Middle frontal gyrus (tissue), 1 donor: ENCODE measurements at regions not wholly inside any gene's neighbourhood (a gene's known extent, or its start where the extent isn't known, plus 50 kb on each side); places are given as distances from the start of the nearest gene placed in this dataset.

Experiments used
- DNase-seq: peaks from one replicate; pipeline ENCODE4 v3.0.0-alpha.2; 2015; ENCODE audit warnings: low spot score; ENCODE audit errors: extremely low spot score

DNA sequence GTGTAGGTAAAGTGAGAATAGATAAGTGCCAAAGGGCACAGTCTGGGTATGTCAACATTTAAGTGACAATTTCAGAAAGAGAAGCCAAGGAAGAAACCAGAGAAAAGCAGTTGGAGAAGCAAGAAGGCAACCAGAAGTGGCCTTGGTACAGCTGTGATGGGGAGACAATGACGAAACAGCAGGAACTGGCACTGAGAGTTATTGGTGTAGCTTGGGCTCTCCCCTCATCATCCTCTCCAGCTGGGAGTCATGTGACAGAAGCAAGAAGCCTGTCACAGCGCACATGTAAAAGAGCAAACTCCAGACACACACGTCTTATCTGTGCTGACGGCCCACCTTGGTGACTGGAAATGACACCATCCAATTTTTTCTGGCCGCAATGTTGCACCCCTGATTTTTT lies 203.3 kb upstream of the NUDT4 start:
- DNase-seq, result no peak

DNA sequence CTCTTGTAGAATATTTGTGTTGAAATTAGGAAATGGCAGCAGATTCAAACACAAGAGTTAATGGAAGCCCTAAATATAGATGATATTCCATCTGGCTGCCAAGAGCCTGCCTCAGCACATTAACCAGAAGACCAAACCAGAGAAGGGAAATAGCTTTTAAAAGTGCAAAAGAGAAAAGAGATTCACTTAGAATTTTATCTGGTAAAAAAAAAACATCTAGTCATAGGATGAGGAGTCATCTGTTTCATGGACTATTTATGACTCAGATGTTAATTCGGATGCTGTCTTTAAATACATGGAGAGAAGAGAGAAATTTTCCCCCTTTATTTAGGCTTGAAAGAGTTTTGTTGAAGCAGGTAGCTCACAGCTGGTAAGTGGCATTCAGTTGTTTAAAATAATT lies 201.6 kb upstream of the NUDT4 start:
- DNase-seq, result no peak

DNA sequence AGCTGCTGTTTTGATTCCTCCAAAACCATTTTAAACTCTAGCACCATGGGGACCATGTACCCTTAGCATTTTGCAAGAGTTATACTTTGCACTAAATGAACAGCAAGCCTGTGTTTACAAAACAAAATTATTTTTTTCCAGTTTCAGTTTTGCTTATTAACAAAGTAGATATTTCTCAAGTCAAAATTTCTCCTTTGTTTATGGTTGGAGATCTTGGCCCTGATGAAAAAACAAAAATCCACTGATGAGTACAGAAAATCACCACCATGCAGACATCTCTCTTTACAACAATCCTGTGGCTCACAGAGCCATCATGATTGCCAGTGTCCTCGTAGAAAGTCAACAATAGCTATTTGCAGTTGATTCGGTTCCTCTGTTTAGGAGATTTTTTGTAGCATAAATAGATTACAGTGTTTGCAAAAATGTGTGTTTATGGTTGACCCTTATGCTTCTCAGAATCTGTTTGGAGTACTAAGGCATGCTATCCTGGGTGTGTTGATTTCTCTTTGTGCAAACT lies 201.1 kb upstream of the NUDT4 start:
- no peak for DNase-seq

DNA sequence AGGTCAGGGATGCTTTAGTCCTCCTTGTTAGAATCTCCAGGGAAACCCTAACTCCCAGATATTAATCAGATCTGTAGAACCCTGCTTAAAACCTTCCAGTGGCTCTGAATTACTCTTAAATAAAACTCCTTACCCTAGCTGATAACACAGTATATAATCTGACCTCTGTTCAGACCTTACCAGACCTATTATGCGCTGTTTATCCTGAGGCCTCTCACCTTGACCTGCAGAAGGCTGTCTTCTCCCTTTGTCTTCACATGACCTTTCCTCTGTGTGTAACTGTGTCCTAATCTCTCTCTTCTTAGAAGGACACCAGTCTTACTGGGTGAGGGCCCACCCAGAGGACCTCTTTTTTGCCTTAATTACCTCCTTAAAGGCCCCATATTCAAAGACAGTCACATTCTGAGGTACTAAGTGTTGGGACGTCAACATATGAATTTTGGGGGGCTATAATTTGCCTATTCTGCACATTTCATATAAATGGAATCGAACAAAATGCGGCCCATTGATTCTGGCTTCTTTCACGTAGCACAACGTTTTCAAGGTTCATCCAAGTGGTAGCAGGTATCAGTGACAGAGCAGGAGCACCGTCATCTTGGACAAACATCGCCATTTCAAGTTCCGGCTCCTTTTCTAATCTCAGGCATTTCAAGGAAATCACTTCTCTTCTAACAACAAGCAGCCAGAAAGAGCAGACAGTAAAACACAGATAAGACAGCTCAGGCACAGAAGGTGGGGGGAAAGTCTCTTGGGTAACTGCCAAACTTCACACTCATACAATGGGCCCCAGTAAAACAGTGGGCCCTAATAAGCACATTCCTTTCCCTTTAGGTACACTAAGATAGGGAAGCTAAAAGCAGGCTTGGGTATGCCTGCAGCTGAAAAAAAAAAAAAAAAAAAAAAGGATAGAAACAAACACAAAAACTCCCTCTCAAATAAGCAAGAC lies 200.2 kb upstream of the NUDT4 start:
- no peak for DNase-seq

DNA sequence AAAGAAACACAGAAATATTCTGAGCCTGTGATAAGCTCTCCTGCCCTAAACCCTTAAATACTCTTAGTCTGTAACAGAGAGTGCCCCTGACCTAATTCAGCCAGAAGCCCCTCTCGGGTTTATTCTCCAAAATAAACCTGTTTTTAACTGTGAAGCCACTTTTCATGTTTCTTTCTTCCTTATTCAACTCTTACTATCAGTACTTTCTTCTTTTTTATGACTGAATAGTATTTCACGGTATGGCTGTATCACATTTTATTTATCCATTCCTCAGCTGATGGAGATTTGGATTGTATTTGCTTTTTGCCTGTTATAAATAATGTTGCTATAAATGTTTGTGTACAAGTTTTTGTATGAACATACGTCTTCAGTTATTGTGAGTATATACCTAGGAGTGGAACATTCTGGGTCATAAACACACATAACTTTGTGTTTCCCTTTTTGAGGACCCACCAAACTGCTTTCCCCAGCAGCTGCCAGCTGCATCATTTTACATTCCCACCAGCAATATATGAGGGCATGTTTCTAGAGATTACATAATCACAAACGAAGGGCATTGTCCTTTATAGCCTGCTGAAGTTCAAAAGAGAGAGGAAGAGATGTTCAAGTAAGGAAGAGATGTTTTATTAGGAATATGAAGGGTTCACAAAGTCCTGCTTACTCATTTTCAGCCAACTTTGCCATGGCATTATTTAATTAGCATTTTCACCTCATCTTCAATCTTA lies 199.4 kb upstream of the NUDT4 start:
- DNase-seq, result no peak

DNA sequence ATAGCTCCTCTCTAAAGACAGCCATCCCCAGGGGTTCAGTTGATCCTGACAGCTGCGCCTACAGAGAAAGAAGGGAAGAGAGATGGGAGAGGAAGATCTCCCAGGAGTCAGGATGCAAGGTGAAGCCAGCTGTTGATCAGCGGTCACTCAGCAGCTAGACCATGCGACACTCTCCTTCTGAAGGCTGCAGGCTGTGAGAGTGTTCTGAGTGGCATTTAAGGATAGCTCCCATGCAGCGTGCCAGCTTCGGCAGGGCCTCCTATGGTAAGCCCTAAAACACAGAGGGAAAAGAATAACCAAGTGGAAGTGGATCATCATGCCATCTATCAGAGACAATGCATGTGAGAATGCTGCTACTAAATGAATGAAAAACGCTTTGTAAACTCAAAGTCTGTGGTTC lies 197.9 kb upstream of the NUDT4 start:
- DNase-seq, result no peak

DNA sequence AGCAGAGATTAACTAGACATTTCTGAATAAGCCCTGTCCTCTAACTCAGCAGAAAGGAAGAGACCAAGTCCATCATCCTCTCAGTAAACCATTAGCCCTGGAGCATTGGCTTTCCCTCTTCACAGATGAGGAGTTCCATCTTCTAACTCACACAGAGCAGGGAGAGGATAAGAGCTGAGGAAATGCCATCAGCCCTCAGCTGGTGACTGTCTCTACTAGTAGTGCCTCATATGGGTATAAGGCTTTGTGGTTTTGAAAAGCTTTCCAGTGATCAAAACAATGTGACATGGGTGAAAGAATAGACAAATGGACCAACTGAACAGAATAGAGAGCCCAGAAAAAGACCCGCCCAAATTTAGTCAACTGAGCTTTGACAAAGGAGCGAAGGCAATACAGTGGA lies 197.2 kb upstream of the NUDT4 start:
- no peak for DNase-seq

DNA sequence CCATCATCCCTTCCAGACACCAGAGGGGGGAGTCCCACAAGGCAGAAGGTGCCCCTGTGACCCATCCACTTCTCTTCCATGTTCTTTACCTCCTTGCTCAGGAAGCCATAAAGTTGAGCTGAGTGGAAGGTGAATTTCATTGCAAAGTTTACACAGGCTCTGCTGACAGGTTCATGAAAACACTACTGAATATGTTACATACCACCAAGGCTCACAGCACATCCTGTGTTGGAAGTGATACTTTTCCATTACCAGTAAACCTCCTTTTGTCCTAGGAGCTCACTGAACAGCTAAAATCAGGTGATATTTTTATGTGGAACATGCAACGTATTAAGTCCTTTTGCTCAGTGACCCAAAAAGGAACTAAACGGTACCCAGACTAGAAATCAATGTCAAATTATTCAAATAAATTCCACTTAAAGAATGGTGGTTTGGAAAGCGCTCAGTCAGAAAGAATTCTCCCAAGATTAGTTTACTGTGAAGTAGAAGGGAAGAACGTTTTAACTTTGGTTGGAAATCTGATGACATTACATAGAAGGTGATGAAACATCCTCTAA lies 196.2 kb upstream of the NUDT4 start:
- no peak for DNase-seq

DNA sequence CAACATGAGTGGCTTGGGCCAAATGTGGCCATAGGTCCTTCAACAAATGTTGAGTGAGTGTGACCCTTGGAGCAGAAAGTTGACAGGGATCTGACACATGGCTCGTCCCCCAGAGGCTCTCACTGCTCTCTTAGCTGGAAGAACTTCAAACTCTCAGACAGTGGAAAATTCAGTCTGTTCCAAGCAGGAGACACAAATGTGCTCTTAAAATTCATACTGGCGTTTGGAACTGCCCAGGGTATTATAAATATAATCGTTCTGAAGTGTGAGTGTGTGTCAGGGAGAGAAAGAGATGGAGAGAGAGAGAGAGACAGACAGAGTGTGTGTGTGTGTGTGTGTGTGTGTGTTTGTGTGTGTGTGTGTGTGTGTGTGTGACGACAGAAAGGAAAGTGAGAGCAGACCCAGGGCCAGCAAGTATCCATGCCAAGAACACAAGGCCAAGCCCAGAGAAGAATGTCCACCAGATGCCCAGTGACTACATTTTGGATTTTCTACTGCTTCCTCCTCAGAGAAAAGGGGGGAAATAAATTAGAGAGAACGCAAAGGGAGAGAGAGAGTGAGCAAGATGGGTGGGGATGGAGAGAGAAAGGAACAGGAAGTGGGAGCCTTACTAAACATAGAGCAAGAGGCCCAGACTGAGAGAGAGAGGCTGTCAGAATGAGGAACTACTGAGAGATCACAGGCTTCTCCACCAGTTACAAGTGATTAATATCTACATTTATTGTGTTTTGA lies 193.6 kb upstream of the NUDT4 start:
- no peak for DNase-seq

DNA sequence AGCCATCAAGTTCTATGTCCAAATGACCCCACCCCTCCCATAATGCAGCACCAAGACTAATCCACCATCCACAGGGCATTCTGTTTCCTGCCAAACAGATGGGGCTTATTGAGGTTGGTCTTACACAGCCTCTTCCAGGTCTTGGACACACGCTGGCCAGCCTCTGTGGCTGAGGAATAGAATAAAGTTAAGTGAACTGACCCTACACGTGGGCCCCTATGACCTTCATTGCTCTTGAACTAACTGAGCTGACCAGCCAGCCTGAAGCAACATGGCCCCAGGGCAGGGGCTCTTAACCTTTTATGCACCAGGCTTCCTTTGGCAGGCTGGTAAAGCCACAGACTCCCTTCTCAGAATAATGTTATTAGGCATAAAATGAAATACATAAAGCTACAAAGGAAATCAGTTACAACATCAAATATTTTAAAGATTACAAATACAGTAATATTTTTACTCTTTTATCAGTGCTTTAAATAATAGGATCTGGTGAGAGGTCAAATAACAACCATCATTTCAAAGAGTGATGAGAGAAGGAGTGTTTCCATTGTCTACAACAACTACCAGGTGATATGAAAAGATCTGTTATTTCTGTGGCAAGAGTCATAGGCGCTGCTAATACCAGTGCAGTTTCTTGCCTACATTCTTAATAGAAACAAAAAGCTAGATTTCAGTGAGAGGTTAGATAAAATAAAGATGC lies 192.9 kb upstream of the NUDT4 start:
- DNase-seq, result no peak

DNA sequence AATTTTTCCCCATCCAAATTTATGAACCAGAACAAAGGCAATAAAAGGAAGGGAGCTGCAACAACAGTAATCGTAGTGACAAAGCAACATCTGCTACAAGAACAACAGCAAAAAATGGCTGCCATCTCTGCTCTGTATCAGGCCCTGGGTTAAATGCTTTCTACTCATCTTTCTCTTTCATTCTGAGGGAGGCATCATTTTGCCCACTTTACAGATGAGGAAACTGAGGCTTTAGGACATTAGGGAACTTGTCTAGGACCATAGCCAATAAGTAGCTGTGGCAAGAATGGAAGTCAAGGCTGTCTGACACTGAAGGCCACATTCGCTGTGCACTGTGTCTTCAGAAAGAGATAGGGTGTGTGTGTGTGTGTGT lies 192.4 kb upstream of the NUDT4 start:
- DNase-seq, result no peak

DNA sequence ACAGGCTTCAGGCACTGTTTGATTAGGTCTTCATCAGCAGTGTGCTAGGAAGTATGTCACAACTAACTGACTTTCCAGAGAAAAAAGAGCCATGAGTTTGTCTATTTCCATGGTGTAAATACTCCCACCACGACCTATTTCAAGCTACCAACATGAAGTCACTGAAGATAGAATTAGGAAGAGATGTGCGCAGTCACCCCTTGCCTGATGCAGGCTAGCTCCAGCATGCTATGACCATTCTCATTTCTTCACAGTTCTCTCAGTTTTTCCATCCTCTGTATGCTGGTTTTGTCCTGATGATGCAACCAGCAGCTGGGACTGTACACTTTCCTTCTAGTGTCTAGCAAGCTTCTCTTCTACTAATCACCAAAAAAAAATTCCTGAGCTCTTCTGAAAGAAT lies 191.6 kb upstream of the NUDT4 start:
- DNase-seq, result no peak

DNA sequence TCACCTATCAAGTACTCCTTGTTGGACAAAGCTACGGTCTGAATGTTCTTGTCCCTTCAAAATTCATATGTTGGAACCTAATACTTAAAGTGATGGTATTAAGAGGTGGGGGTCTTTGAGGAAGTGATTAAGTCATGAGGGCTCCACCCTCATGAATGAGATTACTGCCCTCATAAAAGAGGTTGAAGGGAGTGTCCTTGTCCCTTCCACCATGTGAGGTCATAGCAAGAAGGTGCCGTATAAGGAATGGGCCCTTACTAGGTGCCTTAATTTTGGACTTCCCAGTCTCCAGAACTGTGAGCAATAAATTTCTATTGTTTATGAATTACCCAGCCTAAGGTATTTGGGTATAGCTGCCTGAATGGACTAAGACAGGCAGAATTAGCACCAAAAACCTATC lies 191.1 kb upstream of the NUDT4 start:
- DNase-seq, result no peak

DNA sequence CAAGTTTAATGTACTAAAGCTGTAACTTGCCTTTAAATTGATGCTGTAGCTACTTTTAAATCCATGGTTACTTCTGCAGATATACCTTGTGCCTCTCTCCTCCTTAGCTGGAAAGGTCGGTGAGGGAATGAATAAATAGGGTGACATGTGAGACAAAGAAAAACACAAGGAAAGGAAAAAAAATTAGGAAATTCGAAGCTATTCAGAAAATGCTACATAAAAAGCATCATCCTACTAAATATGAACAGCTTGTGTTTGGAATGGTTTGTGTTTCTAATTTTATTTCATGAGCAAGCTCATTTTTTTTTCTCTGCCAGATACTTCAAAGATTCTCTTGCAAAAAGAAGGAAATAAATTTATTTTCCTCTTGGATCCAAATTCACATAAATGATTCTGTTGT lies 186.3 kb upstream of the NUDT4 start:
- DNase-seq, result no peak

DNA sequence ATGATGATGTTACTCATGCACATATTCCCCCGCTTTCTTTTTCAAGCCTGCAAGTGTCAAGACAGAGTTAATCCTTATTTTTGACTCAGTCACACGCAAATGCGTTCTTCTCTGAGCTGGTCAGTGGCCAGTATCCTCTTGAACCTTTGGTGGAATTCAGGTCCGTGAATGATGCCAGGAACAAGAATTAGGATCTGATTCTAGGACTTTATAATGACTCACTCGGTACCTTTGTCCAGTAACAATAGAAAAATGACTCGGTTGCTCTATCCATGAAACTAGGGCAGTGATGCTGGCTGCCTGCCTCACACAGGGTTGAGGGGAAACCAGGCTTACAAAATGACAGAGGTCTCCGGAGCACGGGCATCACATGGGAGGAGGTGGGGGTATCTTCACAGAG lies 185.8 kb upstream of the NUDT4 start:
- no peak for DNase-seq

DNA sequence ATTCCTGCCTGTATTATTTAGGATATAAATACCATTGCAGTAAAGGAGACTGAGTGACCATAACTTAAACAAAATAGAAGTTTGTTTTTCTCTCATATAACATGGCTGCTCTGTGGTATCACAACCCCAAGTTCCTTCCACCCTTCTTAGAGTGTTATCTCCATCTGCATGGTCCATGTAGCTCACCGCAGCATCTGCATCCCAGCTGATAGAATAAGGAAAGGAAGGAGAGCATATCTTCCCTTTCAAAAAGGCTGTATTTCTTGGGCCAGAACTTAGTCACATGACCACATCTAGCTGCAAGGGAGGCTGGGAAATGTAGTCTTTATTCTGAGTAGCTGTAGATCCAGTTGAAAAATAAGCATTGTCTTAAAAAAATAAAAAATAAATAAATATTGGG lies 184.8 kb upstream of the NUDT4 start:
- no peak for DNase-seq

DNA sequence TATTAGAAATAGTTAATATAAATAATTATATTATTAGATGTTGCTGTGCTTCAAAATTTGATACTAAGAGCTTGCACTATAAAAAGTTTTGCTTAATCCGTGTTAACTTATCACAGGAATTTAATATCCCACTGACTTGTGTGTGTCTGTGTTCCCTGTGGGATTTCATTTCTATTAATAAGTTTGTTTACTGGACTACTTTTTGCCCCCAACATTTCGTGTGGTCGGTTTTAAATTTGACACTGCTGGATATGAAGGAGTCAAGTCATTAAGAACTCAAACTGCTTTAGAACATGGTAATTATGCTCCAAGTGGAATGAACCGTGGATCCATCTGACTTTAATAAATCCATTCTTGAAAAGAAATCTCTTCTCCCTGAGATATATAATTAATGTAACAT lies 182.2 kb upstream of the NUDT4 start:
- DNase-seq, result no peak

DNA sequence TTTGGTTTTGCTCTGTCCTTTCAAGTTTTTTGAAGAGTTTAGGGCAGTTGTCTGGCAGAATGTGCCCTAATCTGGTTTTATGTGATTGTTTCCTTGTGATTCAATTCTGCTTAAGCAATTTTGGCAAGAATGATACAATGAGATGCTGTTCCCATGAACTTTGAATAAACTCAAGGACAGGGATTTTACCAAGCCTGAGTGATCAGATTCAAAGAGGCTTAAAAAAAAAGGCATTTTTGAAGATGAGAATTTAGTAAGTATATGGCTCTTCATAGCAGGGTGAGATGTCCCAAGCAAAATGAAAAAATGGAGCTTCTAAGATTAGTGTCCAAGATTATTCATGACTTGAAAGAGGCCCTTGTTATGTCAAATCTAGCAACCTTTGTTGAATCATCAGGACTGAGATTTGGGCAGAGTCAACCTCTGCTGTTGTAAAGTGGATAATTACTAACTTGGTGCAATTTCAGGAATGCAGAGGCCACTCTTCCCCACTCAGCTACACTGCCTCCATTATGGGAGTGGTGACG lies 180.6 kb upstream of the NUDT4 start:
- no peak for DNase-seq

DNA sequence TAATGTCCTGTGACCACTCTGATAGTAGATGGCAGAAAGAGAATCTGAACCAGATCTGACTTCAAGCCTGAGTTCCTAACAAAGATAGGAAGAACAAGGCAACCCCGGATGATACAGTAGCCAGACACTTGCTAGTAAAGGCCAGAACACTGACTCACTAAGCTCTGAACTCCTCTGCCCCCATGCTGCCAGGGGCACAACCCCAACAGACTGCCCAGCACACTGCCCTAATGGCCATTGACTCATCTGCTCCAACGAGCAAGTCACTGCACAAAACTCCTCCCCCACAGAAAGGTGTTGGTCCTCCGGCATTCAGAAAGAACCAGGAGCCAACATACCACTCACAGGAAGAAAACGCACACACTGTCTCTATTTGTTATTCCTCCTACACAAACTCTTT lies 179.6 kb upstream of the NUDT4 start:
- no peak for DNase-seq

DNA sequence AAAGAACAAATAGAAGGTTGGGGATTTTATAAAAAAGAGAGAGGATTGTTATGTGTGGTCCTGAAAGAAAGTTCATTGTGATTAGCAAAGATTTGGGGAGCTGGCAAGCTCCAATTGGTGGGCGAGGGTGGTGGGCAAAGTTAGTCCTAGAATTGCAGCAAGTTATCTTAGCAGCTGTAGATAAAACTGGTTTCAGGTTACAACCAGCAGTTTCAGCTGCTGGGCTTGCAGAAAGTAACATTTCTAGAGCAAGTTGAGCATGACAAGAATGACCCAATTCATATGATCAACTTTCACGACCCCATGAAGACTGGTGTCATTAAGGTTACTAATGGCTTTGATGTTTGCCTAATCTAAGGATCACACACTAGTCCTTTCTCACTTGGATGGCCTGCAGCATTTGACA lies 177.9 kb upstream of the NUDT4 start:
- no peak for DNase-seq
